ENCODE measurements at regions not wholly inside any gene's neighbourhood (a gene's known extent, or its start where the extent isn't known, plus 50 kb on each side); places are given as distances from the start of the nearest gene placed in this dataset.

GRCh38 chr13:47454986-47455385, 546.1 kb downstream of the SUCLA2 start:
- no peaks in the 10 kb centered on the region for H3K36me3 Mint-ChIP-seq (ENCODE audit: insufficient read depth)

GRCh38 chr13:47437406-47437805, 540.6 kb upstream of the HTR2A start:
- Mint-ChIP-seq H3K9me3 (peaks cover 0 to 3% of the 10 kb centered on the region in 2 donors), H3K4me1 (ENCODE audit: low read depth in 2 of 2) (no peaks in the 10 kb centered on the region), H3K27me3 (no peaks in the 10 kb centered on the region), H3K27ac (no peak overlapping the region), H3K36me3 (ENCODE audit: insufficient read depth) (no peaks in the 10 kb centered on the region), H3K4me3 (no peak overlapping the region)
- DNase-seq (no peak), ATAC-seq (replicated peaks) (no peak)

More at GRCh38 chr13:47454986-47455385, 546.1 kb downstream of the SUCLA2 start:
- peaks cover 0 to 2% of the 10 kb centered on the region in 2 donors for H3K9me3 Mint-ChIP-seq
- DNase-seq (no peak), ATAC-seq (replicated peaks) (no peak)
- H3K4me3 Mint-ChIP-seq, result no peak overlapping the region
- no peaks in the 10 kb centered on the region for H3K4me1 Mint-ChIP-seq (ENCODE audit: low read depth in 2 of 2)
- H3K27ac Mint-ChIP-seq, result no peak overlapping the region
- H3K27me3 Mint-ChIP-seq, result no peaks in the 10 kb centered on the region

GRCh38 chr13:47433461-47434005, 536.7 kb upstream of the HTR2A start:
- H3K27me3 Mint-ChIP-seq, result no peaks in the 10 kb centered on the region
- H3K36me3 Mint-ChIP-seq (ENCODE audit: insufficient read depth), result no peaks in the 10 kb centered on the region
- no peak for ATAC-seq (replicated peaks)
- no peak for DNase-seq
- peaks cover 0 to 3% of the 10 kb centered on the region in 2 donors for H3K9me3 Mint-ChIP-seq
- H3K27ac Mint-ChIP-seq, result no peak overlapping the region
- H3K4me3 Mint-ChIP-seq, result no peak overlapping the region
- no peaks in the 10 kb centered on the region for H3K4me1 Mint-ChIP-seq (ENCODE audit: low read depth in 2 of 2)

- H3K27me3 Mint-ChIP-seq, result no peaks in the 10 kb centered on the region
- no peaks in the 10 kb centered on the region for H3K4me1 Mint-ChIP-seq (ENCODE audit: low read depth in 2 of 2)
- ATAC-seq (replicated peaks) (no peak), DNase-seq (no peak)
- no peaks in the 10 kb centered on the region for H3K36me3 Mint-ChIP-seq (ENCODE audit: insufficient read depth)
- H3K9me3 Mint-ChIP-seq, result peaks cover 0 to 2% of the 10 kb centered on the region in 2 donors
- no peak overlapping the region for H3K4me3 Mint-ChIP-seq
- H3K27ac Mint-ChIP-seq, result no peak overlapping the region
These were observed 529.4 kb upstream of the HTR2A start for GRCh38 chr13:47426126-47426849.

DNA sequence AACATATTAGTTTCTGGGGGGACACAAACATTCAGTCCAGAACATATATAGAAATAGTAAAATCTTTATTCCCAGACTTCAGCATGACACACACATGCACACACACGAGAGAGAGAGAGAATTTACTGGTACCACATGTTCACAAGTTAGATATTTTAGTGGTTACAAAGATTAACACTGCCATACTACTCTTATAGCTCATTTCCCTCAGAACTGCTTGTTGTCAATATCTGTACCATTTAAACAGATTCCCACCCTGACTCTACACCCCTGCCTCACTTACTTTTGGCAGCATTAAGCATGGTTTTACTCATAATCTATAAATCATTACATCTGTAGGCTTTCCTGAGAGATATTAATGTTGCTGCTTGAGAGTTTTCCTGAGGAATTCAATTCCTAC, 524.7 kb upstream of the HTR2A start:
- H3K9me3 Mint-ChIP-seq, result peaks cover 2 to 8% of the 10 kb centered on the region in 2 donors
- no peak overlapping the region for H3K27ac Mint-ChIP-seq
- no peaks in the 10 kb centered on the region for H3K36me3 Mint-ChIP-seq (ENCODE audit: insufficient read depth)
- H3K4me1 Mint-ChIP-seq (ENCODE audit: low read depth in 2 of 2), result no peaks in the 10 kb centered on the region
- H3K27me3 Mint-ChIP-seq, result no peaks in the 10 kb centered on the region
- no peak overlapping the region for H3K4me3 Mint-ChIP-seq
- DNase-seq (no peak), ATAC-seq (replicated peaks) (no peak)

GRCh38 chr13:47420568-47420967, 523.7 kb upstream of the HTR2A start:
- H3K4me3 Mint-ChIP-seq, result no peak overlapping the region
- DNase-seq (no peak), ATAC-seq (replicated peaks) (no peak)
- H3K4me1 Mint-ChIP-seq (ENCODE audit: low read depth in 2 of 2), result no peaks in the 10 kb centered on the region
- no peak overlapping the region for H3K27ac Mint-ChIP-seq
- no peaks in the 10 kb centered on the region for H3K27me3 Mint-ChIP-seq
- no peaks in the 10 kb centered on the region for H3K36me3 Mint-ChIP-seq (ENCODE audit: insufficient read depth)
- peaks cover 2 to 8% of the 10 kb centered on the region in 2 donors for H3K9me3 Mint-ChIP-seq

- DNase-seq, result no peak
- no peaks in the 10 kb centered on the region for H3K4me1 Mint-ChIP-seq (ENCODE audit: low read depth in 2 of 2)
- no peak for ATAC-seq (replicated peaks)
- H3K27ac Mint-ChIP-seq, result no peak overlapping the region
- H3K36me3 Mint-ChIP-seq (ENCODE audit: insufficient read depth), result no peaks in the 10 kb centered on the region
- no peak overlapping the region for H3K4me3 Mint-ChIP-seq
- peaks cover 2 to 8% of the 10 kb centered on the region in 2 donors for H3K9me3 Mint-ChIP-seq
- no peaks in the 10 kb centered on the region for H3K27me3 Mint-ChIP-seq
These were observed 523.2 kb upstream of the HTR2A start for GRCh38 chr13:47420020-47420419.

DNA sequence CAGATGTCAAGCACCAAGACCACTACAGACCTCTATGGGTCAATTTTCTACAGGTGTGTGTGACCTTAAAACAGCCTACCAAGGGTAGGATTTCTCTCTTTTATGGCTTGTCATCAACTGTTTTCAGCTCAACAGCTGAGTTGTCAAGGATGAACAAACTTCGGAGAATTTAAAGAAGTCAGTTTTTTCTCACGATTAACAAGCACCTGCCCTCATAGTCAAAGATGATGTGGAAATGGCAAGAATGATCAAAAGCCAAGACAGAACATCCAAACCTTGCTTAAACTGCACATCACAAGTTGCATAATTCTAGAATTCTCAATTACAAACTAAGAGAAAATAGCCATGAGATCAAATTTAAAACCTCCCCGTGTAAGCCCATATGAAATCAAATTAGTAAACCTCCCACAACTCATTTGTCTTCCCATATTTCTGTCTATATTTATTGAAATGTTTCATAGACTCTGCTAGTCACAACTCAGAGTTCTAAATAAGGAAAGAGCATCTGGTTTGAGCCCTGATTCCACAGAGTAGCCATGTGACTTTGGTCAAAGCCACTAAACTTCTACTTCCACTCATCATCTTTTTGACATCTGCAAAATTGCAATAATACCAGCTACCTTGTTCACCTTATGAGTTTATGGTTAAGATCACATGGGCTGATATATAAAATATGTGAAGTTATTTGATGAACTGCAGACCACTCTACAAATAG, 521.5 kb upstream of the HTR2A start:
- ATAC-seq (replicated peaks) (no peak), DNase-seq (no peak)
- Mint-ChIP-seq H3K36me3 (ENCODE audit: insufficient read depth) (no peaks in the 10 kb centered on the region), H3K4me3 (no peak overlapping the region), H3K9me3 (peaks cover 0 to 8% of the 10 kb centered on the region in 2 donors), H3K27ac (no peak overlapping the region), H3K27me3 (no peaks in the 10 kb centered on the region), H3K4me1 (ENCODE audit: low read depth in 2 of 2) (no peaks in the 10 kb centered on the region)

DNA sequence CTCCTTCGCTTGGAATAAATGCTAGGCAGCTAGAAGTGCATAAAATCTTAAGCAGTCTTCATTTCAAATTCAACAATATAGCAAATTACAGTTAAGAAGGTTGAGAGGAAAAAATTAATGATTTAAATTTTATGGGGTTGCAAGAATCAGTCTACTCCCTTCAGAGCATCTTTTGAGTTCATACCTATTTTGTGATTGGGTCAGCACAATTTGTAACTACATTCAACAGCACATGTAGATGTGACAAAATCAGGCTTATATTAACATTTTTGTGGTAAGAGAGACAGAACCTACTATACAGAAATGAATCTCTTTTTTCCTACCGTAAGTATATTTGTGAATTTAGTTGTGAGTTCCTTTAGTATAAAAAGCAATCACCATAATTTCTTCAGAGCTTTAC, 520.6 kb upstream of the HTR2A start:
- Mint-ChIP-seq H3K27ac (no peak overlapping the region), H3K27me3 (no peaks in the 10 kb centered on the region), H3K4me3 (no peak overlapping the region), H3K4me1 (ENCODE audit: low read depth in 2 of 2) (no peaks in the 10 kb centered on the region), H3K36me3 (ENCODE audit: insufficient read depth) (no peaks in the 10 kb centered on the region), H3K9me3 (peaks cover 0 to 8% of the 10 kb centered on the region in 2 donors)
- ATAC-seq (replicated peaks) (no peak), DNase-seq (no peak)

GRCh38 chr13:47415048-47415447, 518.2 kb upstream of the HTR2A start:
- H3K27me3 Mint-ChIP-seq, result no peaks in the 10 kb centered on the region
- DNase-seq (no peak), ATAC-seq (replicated peaks) (no peak)
- H3K27ac Mint-ChIP-seq, result no peak overlapping the region
- H3K4me3 Mint-ChIP-seq, result no peak overlapping the region
- H3K36me3 Mint-ChIP-seq (ENCODE audit: insufficient read depth), result no peaks in the 10 kb centered on the region
- H3K4me1 Mint-ChIP-seq (ENCODE audit: low read depth in 2 of 2), result no peaks in the 10 kb centered on the region
- H3K9me3 Mint-ChIP-seq, result peaks cover 0 to 19% of the 10 kb centered on the region in 2 donors

- Mint-ChIP-seq H3K27me3 (no peaks in the 10 kb centered on the region), H3K27ac (no peak overlapping the region), H3K4me1 (ENCODE audit: low read depth in 2 of 2) (no peaks in the 10 kb centered on the region), H3K4me3 (no peak overlapping the region), H3K9me3 (peaks cover 0 to 11% of the 10 kb centered on the region in 2 donors), H3K36me3 (ENCODE audit: insufficient read depth) (no peaks in the 10 kb centered on the region)
- ATAC-seq (replicated peaks) (no peak), DNase-seq (no peak)
These were observed 516.7 kb upstream of the HTR2A start for GRCh38 chr13:47413526-47413925.

DNA sequence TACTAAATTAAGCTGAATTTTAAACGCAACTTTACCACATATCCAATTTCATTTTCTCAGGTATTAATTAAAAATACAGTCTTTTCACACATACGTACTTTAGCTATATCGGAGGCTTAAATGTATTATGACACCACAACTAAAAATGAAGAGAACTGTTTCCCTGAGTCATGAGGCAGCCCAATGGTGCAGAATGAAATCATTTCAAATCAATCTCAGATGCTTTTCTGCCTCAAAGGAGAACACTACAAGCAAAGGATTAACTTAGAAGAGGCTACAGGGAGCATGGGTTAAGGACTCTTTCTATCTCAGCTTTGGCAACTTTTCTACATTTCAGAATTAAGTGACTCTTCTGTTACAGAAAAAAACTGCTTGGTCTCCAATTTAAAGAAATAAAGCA, 516.3 kb upstream of the HTR2A start:
- Mint-ChIP-seq H3K36me3 (ENCODE audit: insufficient read depth) (no peaks in the 10 kb centered on the region), H3K4me1 (ENCODE audit: low read depth in 2 of 2) (no peaks in the 10 kb centered on the region), H3K27ac (no peak overlapping the region), H3K4me3 (no peak overlapping the region), H3K9me3 (peaks cover 0 to 11% of the 10 kb centered on the region in 2 donors), H3K27me3 (no peaks in the 10 kb centered on the region)
- no peak for DNase-seq
- ATAC-seq (replicated peaks), result no peak

DNA sequence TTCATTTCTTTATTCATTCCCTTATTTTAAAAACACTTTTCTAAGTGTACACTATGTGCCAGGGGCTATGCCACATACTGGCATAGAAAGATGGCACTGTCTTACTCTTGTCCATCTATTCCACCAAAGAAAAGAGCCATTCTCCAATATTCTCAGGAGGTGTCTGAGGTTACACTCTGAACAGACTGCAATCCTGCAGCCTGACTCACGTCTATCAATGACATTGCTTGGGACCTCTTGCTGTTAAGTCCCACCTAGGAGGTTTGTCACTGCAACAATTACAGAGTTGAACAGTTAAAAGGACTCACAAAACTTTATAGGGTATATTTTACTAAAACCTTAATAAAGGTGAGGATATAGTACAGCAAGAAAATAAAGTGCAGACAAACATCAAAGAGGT, 512.9 kb upstream of the HTR2A start:
- Mint-ChIP-seq H3K4me1 (ENCODE audit: low read depth in 2 of 2) (no peaks in the 10 kb centered on the region), H3K27ac (no peak overlapping the region), H3K4me3 (no peak overlapping the region), H3K9me3 (peaks cover 0 to 11% of the 10 kb centered on the region in 2 donors), H3K36me3 (ENCODE audit: insufficient read depth) (no peaks in the 10 kb centered on the region), H3K27me3 (no peaks in the 10 kb centered on the region)
- no peak for DNase-seq
- ATAC-seq (replicated peaks), result no peak
